Fibroblast of pulmonary artery (primary cell): ENCODE measurements at regions not wholly inside any gene's neighbourhood (a gene's known extent, or its start where the extent isn't known, plus 50 kb on each side); places are given as distances from the start of the nearest gene placed in this dataset.

ENCODE experiments used
- DNase-seq: peaks from one replicate; pipeline ENCODE4 v3.0.0-alpha.2; 2010; ENCODE audit warnings: low read depth
- H3K4me3 ChIP-seq: replicated peaks from 2 replicates; pipeline ENCODE4 v1.5.1; 2011; ENCODE audit warnings: low read depth, mild to moderate bottlenecking, control low read depth, low read length, moderate library complexity
- TF ChIP-seq, protein P1 (sequence below): IDR thresholded peaks from 2 replicates; pipeline ENCODE4 v1.5.1; 2011; ENCODE audit warnings: mild to moderate bottlenecking, control low read depth, low read length, inconsistent platforms; ENCODE audit errors: missing control alignments

DNA sequence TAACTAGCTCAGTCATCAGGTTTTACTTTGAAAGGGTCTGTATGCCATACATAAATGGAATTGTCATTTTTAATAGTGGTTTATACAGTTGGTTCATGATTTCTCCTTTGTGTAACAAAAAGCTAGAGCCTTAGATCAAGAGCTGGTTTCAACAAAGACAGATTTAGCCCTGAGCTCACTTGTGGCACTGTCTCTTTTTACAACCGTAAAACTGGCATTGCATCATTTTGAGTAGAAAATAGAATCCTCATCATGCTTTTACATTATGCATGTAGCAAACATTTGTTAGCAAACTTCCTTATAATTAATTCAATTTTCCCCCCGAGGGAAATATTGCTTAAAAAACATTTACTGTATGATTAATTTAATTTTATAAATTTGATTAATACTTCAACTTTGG is 1871.5 kb downstream of the ARAP2 start:
- no peak for DNase-seq
- TF ChIP-seq, protein P1, sequence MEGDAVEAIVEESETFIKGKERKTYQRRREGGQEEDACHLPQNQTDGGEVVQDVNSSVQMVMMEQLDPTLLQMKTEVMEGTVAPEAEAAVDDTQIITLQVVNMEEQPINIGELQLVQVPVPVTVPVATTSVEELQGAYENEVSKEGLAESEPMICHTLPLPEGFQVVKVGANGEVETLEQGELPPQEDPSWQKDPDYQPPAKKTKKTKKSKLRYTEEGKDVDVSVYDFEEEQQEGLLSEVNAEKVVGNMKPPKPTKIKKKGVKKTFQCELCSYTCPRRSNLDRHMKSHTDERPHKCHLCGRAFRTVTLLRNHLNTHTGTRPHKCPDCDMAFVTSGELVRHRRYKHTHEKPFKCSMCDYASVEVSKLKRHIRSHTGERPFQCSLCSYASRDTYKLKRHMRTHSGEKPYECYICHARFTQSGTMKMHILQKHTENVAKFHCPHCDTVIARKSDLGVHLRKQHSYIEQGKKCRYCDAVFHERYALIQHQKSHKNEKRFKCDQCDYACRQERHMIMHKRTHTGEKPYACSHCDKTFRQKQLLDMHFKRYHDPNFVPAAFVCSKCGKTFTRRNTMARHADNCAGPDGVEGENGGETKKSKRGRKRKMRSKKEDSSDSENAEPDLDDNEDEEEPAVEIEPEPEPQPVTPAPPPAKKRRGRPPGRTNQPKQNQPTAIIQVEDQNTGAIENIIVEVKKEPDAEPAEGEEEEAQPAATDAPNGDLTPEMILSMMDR = no peak
- no peak overlapping the region for H3K4me3 ChIP-seq

- no peak for DNase-seq
- TF ChIP-seq, protein P1 = no peak
- no peak overlapping the region for H3K4me3 ChIP-seq
Observed at GRCh38 chr4:34373456-34373855, 1870.9 kb downstream of the ARAP2 start.

DNA sequence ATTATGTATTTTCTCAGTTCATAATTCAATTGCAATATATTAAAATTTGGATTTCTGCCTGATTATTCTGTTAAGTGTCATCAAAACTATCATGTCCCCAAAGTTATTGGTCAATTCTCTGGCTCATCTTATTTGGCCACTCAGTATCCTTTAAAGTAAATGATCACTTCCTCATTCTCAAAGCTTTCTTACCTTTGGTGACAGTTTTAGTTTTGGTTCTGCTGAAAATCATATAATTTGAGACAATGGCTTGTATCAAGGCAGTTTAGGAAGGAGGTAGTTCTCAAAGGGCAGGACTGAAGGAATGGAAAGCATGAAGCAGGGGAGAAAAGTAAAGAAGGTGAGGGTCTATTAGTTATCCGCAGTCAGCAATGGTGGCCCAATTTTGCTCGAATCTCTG is 1832.1 kb downstream of the ARAP2 start:
- TF ChIP-seq, protein P1 = no peak
- H3K4me3 ChIP-seq = no peak overlapping the region
- DNase-seq = no peak

DNA sequence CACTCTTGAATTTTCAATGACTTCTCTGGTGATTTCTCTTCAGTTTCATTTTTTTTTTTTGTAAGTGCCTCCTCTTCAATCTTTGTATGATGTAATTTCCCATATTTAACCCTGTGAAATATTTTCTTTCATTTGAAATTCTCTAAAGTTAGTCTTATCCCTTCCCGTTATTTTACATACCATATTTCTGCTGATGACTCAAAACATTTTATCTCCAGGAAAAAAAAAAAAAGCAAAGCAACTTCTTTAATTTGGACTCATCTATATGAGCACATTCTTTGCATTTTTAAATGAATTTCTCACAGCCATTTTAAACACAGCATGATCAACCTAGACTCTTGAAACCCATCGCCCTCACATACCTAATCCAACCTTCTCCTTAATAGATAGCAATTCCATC is 1831.4 kb downstream of the ARAP2 start:
- TF ChIP-seq, protein P1 = no peak
- DNase-seq = peak; percentile 10
- no peak overlapping the region for H3K4me3 ChIP-seq

- H3K4me3 ChIP-seq = no peak overlapping the region
- DNase-seq = no peak
- TF ChIP-seq, protein P1 = no peak
Observed at GRCh38 chr4:34417160-34417559, 1827.2 kb downstream of the ARAP2 start.

- H3K4me3 ChIP-seq = no peak overlapping the region
- no peak for DNase-seq
Observed at GRCh38 chr4:34419871-34420270, 1824.4 kb downstream of the ARAP2 start.

DNA sequence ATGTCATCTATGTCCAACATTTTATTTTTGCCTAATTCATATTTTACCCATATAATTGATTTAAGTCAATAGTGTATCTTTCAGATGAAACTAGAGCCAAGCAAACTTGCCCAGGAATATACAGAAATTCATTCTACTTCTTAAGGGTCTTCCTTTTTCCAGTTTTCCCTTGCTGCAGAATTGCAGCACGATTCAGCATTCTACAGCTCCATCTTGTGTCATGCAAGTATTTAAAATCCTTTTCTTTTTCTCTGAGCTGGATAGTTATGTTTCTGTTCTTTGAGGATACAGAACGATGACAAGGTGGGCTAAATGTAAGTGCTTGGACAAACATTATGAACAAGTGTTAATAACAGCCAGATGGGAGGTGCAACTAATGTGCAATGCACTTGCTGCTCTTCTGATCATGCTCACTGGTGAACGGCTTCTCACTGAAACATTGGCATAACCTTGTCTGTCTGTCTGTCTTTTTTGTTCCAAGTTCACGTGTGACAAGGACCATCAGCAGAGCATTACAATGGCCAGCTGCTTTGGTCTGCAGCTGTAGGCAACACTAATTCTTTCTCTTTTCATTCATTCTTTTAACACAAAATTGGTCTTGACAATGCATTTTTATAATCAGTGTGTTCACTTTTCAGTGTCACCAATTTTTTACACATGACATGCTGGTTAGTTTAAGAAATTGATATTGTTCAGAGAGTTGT is 1821.7 kb downstream of the ARAP2 start:
- peak; percentile 60 for DNase-seq
- TF ChIP-seq, protein P1 = peak; percentile 26
- H3K4me3 ChIP-seq = no peak overlapping the region

More at GRCh38 chr4:34419871-34420270, 1824.4 kb downstream of the ARAP2 start:
- TF ChIP-seq, protein P1 = no peak
